ENCODE measurements at regions not wholly inside any gene's neighbourhood (a gene's known extent, or its start where the extent isn't known, plus 50 kb on each side); places are given as distances from the start of the nearest gene placed in this dataset.
"Not testable (repeated sequence)": the region's sequence is repeated elsewhere in the genome, so short reads cannot be mapped to it uniquely, and the experiment has no call there.

GRCh38 chr2:184155791-184156190 is 442.5 kb upstream of the ZNF804A start:
- Histone ChIP-seq H3K4me3 (ENCODE audit: low read depth in 1 of 5, low read length in 5 of 5) (no peak overlapping the region), H3K27ac (ENCODE audit: low read depth, low read length) (no peak overlapping the region), H3K9me3 (ENCODE audit: control insufficient read depth in 5 of 5, low read length in 5 of 5) (peaks cover 0 to 6% (median 0%) of the 10 kb centered on the region in 5 donors), H3K9ac (ENCODE audit: low read length in 5 of 5) (no peak overlapping the region), H3K27me3 (ENCODE audit: control insufficient read depth in 5 of 5, insufficient read depth in 4 of 5, low read length in 5 of 5) (no peaks in the 10 kb centered on the region), H3K36me3 (ENCODE audit: control insufficient read depth in 5 of 5, insufficient read depth in 5 of 5, low read length in 5 of 5) (no peaks in the 10 kb centered on the region), H3K4me1 (ENCODE audit: control insufficient read depth in 5 of 5, insufficient read depth in 5 of 5, low read length in 5 of 5) (peaks cover 0 to 2% (median 0%) of the 10 kb centered on the region in 5 donors)

- no peaks in the 10 kb centered on the region for H3K27me3 ChIP-seq (ENCODE audit: control insufficient read depth in 5 of 5, insufficient read depth in 4 of 5, low read length in 5 of 5)
- H3K4me1 ChIP-seq (ENCODE audit: control insufficient read depth in 5 of 5, insufficient read depth in 5 of 5, low read length in 5 of 5), result peaks cover 0 to 2% (median 0%) of the 10 kb centered on the region in 5 donors
- no peaks in the 10 kb centered on the region for H3K9me3 ChIP-seq (ENCODE audit: control insufficient read depth in 5 of 5, low read length in 5 of 5)
- H3K9ac ChIP-seq (ENCODE audit: low read length in 5 of 5), result no peak overlapping the region
- no peaks in the 10 kb centered on the region for H3K36me3 ChIP-seq (ENCODE audit: control insufficient read depth in 5 of 5, insufficient read depth in 5 of 5, low read length in 5 of 5)
- H3K4me3 ChIP-seq (ENCODE audit: low read depth in 1 of 5, low read length in 5 of 5), result no peak overlapping the region
- H3K27ac ChIP-seq (ENCODE audit: low read depth, low read length), result no peak overlapping the region
Observed at GRCh38 chr2:184157141-184157540, 441.2 kb upstream of the ZNF804A start.

- no peaks in the 10 kb centered on the region for H3K27me3 ChIP-seq (ENCODE audit: control insufficient read depth in 5 of 5, insufficient read depth in 4 of 5, low read length in 5 of 5)
- H3K9me3 ChIP-seq (ENCODE audit: control insufficient read depth in 5 of 5, low read length in 5 of 5), result no peaks in the 10 kb centered on the region
- no peak overlapping the region for H3K9ac ChIP-seq (ENCODE audit: low read length in 5 of 5)
- no peak overlapping the region for H3K27ac ChIP-seq (ENCODE audit: low read depth, low read length)
- no peak overlapping the region for H3K4me3 ChIP-seq (ENCODE audit: low read depth in 1 of 5, low read length in 5 of 5)
- H3K36me3 ChIP-seq (ENCODE audit: control insufficient read depth in 5 of 5, insufficient read depth in 5 of 5, low read length in 5 of 5), result no peaks in the 10 kb centered on the region
- H3K4me1 ChIP-seq (ENCODE audit: control insufficient read depth in 5 of 5, insufficient read depth in 5 of 5, low read length in 5 of 5), result no peaks in the 10 kb centered on the region
Observed at GRCh38 chr2:184162426-184162825, 435.9 kb upstream of the ZNF804A start.

GRCh38 chr2:184168823-184169222 is 429.5 kb upstream of the ZNF804A start:
- H3K36me3 ChIP-seq (ENCODE audit: control insufficient read depth in 5 of 5, insufficient read depth in 5 of 5, low read length in 5 of 5); H3K4me1 ChIP-seq (ENCODE audit: control insufficient read depth in 5 of 5, insufficient read depth in 5 of 5, low read length in 5 of 5); H3K9me3 ChIP-seq (ENCODE audit: control insufficient read depth in 5 of 5, low read length in 5 of 5); H3K27me3 ChIP-seq (ENCODE audit: control insufficient read depth in 5 of 5, insufficient read depth in 4 of 5, low read length in 5 of 5); H3K27ac ChIP-seq (ENCODE audit: low read depth, low read length); H3K4me3 ChIP-seq (ENCODE audit: low read depth in 1 of 5, low read length in 5 of 5); H3K9ac ChIP-seq (ENCODE audit: low read length in 5 of 5): not testable (repeated sequence)

GRCh38 chr2:184169366-184169765 is 429.0 kb upstream of the ZNF804A start:
- H3K4me1 ChIP-seq (ENCODE audit: control insufficient read depth in 5 of 5, insufficient read depth in 5 of 5, low read length in 5 of 5), result no peaks in the 10 kb centered on the region
- H3K27me3 ChIP-seq (ENCODE audit: control insufficient read depth in 5 of 5, insufficient read depth in 4 of 5, low read length in 5 of 5), result no peaks in the 10 kb centered on the region
- H3K36me3 ChIP-seq (ENCODE audit: control insufficient read depth in 5 of 5, insufficient read depth in 5 of 5, low read length in 5 of 5), result no peaks in the 10 kb centered on the region
- no peak overlapping the region for H3K27ac ChIP-seq (ENCODE audit: low read depth, low read length)
- H3K9ac ChIP-seq (ENCODE audit: low read length in 5 of 5), result no peak overlapping the region
- no peak overlapping the region for H3K4me3 ChIP-seq (ENCODE audit: low read depth in 1 of 5, low read length in 5 of 5)
- no peaks in the 10 kb centered on the region for H3K9me3 ChIP-seq (ENCODE audit: control insufficient read depth in 5 of 5, low read length in 5 of 5)

GRCh38 chr2:184174493-184175104 is 423.7 kb upstream of the ZNF804A start:
- no peak overlapping the region for H3K9ac ChIP-seq (ENCODE audit: low read length in 5 of 5)
- no peaks in the 10 kb centered on the region for H3K4me1 ChIP-seq (ENCODE audit: control insufficient read depth in 5 of 5, insufficient read depth in 5 of 5, low read length in 5 of 5)
- no peak overlapping the region for H3K4me3 ChIP-seq (ENCODE audit: low read depth in 1 of 5, low read length in 5 of 5)
- H3K9me3 ChIP-seq (ENCODE audit: control insufficient read depth in 5 of 5, low read length in 5 of 5), result no peaks in the 10 kb centered on the region
- H3K36me3 ChIP-seq (ENCODE audit: control insufficient read depth in 5 of 5, insufficient read depth in 5 of 5, low read length in 5 of 5), result no peaks in the 10 kb centered on the region
- H3K27ac ChIP-seq (ENCODE audit: low read depth, low read length), result no peak overlapping the region
- H3K27me3 ChIP-seq (ENCODE audit: control insufficient read depth in 5 of 5, insufficient read depth in 4 of 5, low read length in 5 of 5), result no peaks in the 10 kb centered on the region

- Histone ChIP-seq H3K27ac (ENCODE audit: low read depth, low read length) (no peak overlapping the region), H3K27me3 (ENCODE audit: control insufficient read depth in 5 of 5, insufficient read depth in 4 of 5, low read length in 5 of 5) (no peaks in the 10 kb centered on the region), H3K9me3 (ENCODE audit: control insufficient read depth in 5 of 5, low read length in 5 of 5) (peaks cover 0 to 3% (median 0%) of the 10 kb centered on the region in 5 donors), H3K4me3 (ENCODE audit: low read depth in 1 of 5, low read length in 5 of 5) (no peak overlapping the region), H3K36me3 (ENCODE audit: control insufficient read depth in 5 of 5, insufficient read depth in 5 of 5, low read length in 5 of 5) (no peaks in the 10 kb centered on the region), H3K4me1 (ENCODE audit: control insufficient read depth in 5 of 5, insufficient read depth in 5 of 5, low read length in 5 of 5) (no peaks in the 10 kb centered on the region), H3K9ac (ENCODE audit: low read length in 5 of 5) (no peak overlapping the region)
Observed at GRCh38 chr2:184178229-184178628, 420.1 kb upstream of the ZNF804A start.

GRCh38 chr2:184186436-184186835 is 411.9 kb upstream of the ZNF804A start:
- Histone ChIP-seq H3K4me3 (ENCODE audit: low read depth in 1 of 5, low read length in 5 of 5) (no peak overlapping the region), H3K36me3 (ENCODE audit: control insufficient read depth in 5 of 5, insufficient read depth in 5 of 5, low read length in 5 of 5) (no peaks in the 10 kb centered on the region), H3K9me3 (ENCODE audit: control insufficient read depth in 5 of 5, low read length in 5 of 5) (peaks cover 0 to 3% (median 0%) of the 10 kb centered on the region in 5 donors), H3K4me1 (ENCODE audit: control insufficient read depth in 5 of 5, insufficient read depth in 5 of 5, low read length in 5 of 5) (no peaks in the 10 kb centered on the region), H3K27me3 (ENCODE audit: control insufficient read depth in 5 of 5, insufficient read depth in 4 of 5, low read length in 5 of 5) (no peaks in the 10 kb centered on the region), H3K27ac (ENCODE audit: low read depth, low read length) (no peak overlapping the region), H3K9ac (ENCODE audit: low read length in 5 of 5) (no peak overlapping the region)

GRCh38 chr2:184187421-184187971 is 410.8 kb upstream of the ZNF804A start:
- Histone ChIP-seq H3K4me3 (ENCODE audit: low read depth in 1 of 5, low read length in 5 of 5) (no peak overlapping the region), H3K4me1 (ENCODE audit: control insufficient read depth in 5 of 5, insufficient read depth in 5 of 5, low read length in 5 of 5) (no peaks in the 10 kb centered on the region), H3K9me3 (ENCODE audit: control insufficient read depth in 5 of 5, low read length in 5 of 5) (no peaks in the 10 kb centered on the region), H3K9ac (ENCODE audit: low read length in 5 of 5) (no peak overlapping the region), H3K27ac (ENCODE audit: low read depth, low read length) (no peak overlapping the region), H3K27me3 (ENCODE audit: control insufficient read depth in 5 of 5, insufficient read depth in 4 of 5, low read length in 5 of 5) (no peaks in the 10 kb centered on the region), H3K36me3 (ENCODE audit: control insufficient read depth in 5 of 5, insufficient read depth in 5 of 5, low read length in 5 of 5) (no peaks in the 10 kb centered on the region)

- H3K27ac ChIP-seq (ENCODE audit: low read depth, low read length), result no peak overlapping the region
- H3K4me1 ChIP-seq (ENCODE audit: control insufficient read depth in 5 of 5, insufficient read depth in 5 of 5, low read length in 5 of 5), result no peaks in the 10 kb centered on the region
- no peak overlapping the region for H3K9ac ChIP-seq (ENCODE audit: low read length in 5 of 5)
- no peaks in the 10 kb centered on the region for H3K27me3 ChIP-seq (ENCODE audit: control insufficient read depth in 5 of 5, insufficient read depth in 4 of 5, low read length in 5 of 5)
- H3K36me3 ChIP-seq (ENCODE audit: control insufficient read depth in 5 of 5, insufficient read depth in 5 of 5, low read length in 5 of 5), result no peaks in the 10 kb centered on the region
- no peaks in the 10 kb centered on the region for H3K9me3 ChIP-seq (ENCODE audit: control insufficient read depth in 5 of 5, low read length in 5 of 5)
- no peak overlapping the region for H3K4me3 ChIP-seq (ENCODE audit: low read depth in 1 of 5, low read length in 5 of 5)
Observed at GRCh38 chr2:184190725-184191124, 407.6 kb upstream of the ZNF804A start.
